ENCODE measurements at regions not wholly inside any gene's neighbourhood (a gene's known extent, or its start where the extent isn't known, plus 50 kb on each side); places are given as distances from the start of the nearest gene placed in this dataset.

- TF ChIP-seq SIN3A (IDR thresholded peaks at IDR 0.05; ENCODE audit: low read depth) = no peak
- TF ChIP-seq CTCF (IDR thresholded peaks at IDR 0.05 in 2 of 3, conservative IDR thresholded peaks at IDR 0.05 in 1 of 3; ENCODE audit: borderline replicate concordance in 1 of 3, insufficient read depth in 1 of 3, low read depth in 2 of 3, low read length in 2 of 3) = no peak
- TF ChIP-seq MAX (IDR thresholded peaks at IDR 0.05) = no peak
Measured at GRCh38 chr10:128203028-128203427, 76.8 kb upstream of the MKI67 start.
